Esophagus muscularis mucosa (tissue), 4 donors: ENCODE measurements at regions not wholly inside any gene's neighbourhood (a gene's known extent, or its start where the extent isn't known, plus 50 kb on each side); places are given as distances from the start of the nearest gene placed in this dataset.

Experiments
- DNase-seq: peaks from one replicate; pipeline ENCODE4 v3.0.0-alpha.2; 2017; ENCODE audit errors: extremely low spot score
- H3K27ac ChIP-seq, 4 donors: fragments of 200-600 bp; sonication (generic); replicated peaks in 1 of 4; 1 replicate in 3 of 4; 2 replicates in 1 of 4; pipeline ENCODE4 v1.5.1; 2016 to 2019; ENCODE audit warnings: mild to moderate bottlenecking in 1 of 4
- H3K27me3 ChIP-seq, 4 donors: fragments of 200-600 bp; sonication (generic); one replicate each; pipeline versions ENCODE4 v1.5.1 to v1.6.0; 2016 to 2019
- H3K36me3 ChIP-seq, 4 donors: fragments of 200-600 bp; sonication (generic); one replicate each; pipeline ENCODE4 v1.5.1; 2016 to 2019
- H3K4me1 ChIP-seq, 4 donors: fragments of 200-600 bp; sonication (generic); one replicate each; pipeline ENCODE4 v1.5.1; 2016 to 2019
- H3K4me3 ChIP-seq, 4 donors: fragments of 200-600 bp; sonication (generic); 1 replicate in 2 of 4; 2 replicates in 2 of 4; pipeline ENCODE4 v1.5.1; 2016 to 2019; ENCODE audit warnings: mild to moderate bottlenecking in 4 of 4, moderate library complexity in 1 of 4
- H3K9me3 ChIP-seq, 4 donors: fragments of 200-600 bp; sonication (generic); 1 replicate in 3 of 4; 2 replicates in 1 of 4; pipeline ENCODE4 v1.5.1; 2016 to 2019
- CTCF ChIP-seq, 3 experiments: fragments of 200-600 bp in 2 of 3; fragments of 450-650 bp in 1 of 3; sonication (generic) in 2 of 3; IDR thresholded peaks; one replicate each; pipeline ENCODE4 v1.5.1; 2017 to 2019; ENCODE audit warnings: antibody characterized with exemption in 3 of 3, mild to moderate bottlenecking in 2 of 3, moderate library complexity in 1 of 3
- EP300 ChIP-seq: sonication (generic); formaldehyde crosslinking; IDR thresholded peaks from one replicate; pipeline ENCODE4 v1.6.1; 2017; ENCODE audit warnings: antibody characterized with exemption
- POLR2A ChIP-seq: fragments of 450-650 bp; IDR thresholded peaks from one replicate; pipeline ENCODE4 v1.6.1; 2017; ENCODE audit warnings: antibody characterized with exemption, moderate library complexity, mild to moderate bottlenecking, low read depth
- POLR2AphosphoS5 ChIP-seq, 2 donors: sonication (generic); formaldehyde crosslinking; IDR thresholded peaks; one replicate each; pipeline ENCODE4 v1.6.1; 2017; ENCODE audit warnings: antibody characterized with exemption in 2 of 2
- WGBS: methylation state at CpG from one replicate; pipeline ENCODE4 v1.1.5; 2018; 5-methylcytosine and 5-hydroxymethylcytosine counted together
- intact Hi-C: fragments of 100-400 bp; cut with DNase I; formaldehyde crosslinking; loops from one replicate; pipeline ENCODE4 v1.15.1; 2023

DNA sequence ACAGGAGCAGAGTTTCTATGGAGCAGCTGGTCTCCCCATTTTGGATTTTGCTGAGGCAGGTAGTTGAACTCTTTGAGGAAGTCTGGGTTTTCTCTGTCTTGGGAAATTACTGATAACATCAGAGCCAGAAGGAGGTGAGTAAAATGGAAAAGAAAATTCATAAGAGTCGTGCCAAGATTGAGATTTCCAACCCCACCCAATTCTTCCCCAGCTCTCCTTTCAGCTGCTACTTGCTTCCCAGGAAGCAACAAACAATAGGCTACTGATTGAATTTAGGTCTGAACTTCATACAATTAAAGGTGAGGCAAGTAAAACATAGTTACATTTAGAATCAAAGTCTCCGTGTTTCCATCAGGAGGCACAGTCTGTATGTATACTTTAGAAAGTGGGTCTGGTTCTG lies 54.6 kb upstream of the EOLA2 start:
- Histone ChIP-seq H3K4me3 (no peak overlapping the region), H3K4me1 (no peaks in the 10 kb centered on the region), H3K27ac (no peak overlapping the region), H3K27me3 (no peaks in the 10 kb centered on the region), H3K36me3 (peaks cover 0 to 6% (median 0%) of the 10 kb centered on the region in 4 donors), H3K9me3 (no peaks in the 10 kb centered on the region)
- DNase-seq: no peak
- intact Hi-C loops: no loop called here
- TF ChIP-seq CTCF (IDR thresholded peaks at IDR 0.05) (no peak), EP300 (no peak), POLR2AphosphoS5 (IDR thresholded peaks at IDR 0.05) (no peak), POLR2A (no peak)
- 54% methylated on average over 2 of the region's 2 CpGs for WGBS

DNA sequence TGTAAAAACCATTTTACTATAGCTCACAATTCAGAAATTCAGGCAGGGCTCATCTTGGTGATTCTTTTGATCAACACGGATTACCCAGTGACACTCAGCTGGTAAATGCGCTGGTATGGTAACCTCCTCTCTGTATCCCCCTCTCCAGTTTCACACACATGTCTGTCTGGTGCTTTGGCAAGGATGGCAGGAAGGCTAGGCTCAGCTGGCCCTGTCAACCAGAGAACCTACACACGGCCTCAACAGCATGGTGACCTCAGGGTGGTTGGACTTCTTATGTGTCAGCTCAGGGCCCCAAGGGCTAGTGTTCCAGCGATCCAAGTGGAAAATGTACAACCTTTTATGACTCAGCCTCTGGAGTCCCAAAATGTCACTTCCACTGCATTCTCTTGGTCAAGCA lies 55.7 kb upstream of the EOLA2 start:
- no peak for DNase-seq
- WGBS: 77% methylated on average over 3 of the region's 4 CpGs
- no peak overlapping the region for H3K4me3 ChIP-seq

DNA sequence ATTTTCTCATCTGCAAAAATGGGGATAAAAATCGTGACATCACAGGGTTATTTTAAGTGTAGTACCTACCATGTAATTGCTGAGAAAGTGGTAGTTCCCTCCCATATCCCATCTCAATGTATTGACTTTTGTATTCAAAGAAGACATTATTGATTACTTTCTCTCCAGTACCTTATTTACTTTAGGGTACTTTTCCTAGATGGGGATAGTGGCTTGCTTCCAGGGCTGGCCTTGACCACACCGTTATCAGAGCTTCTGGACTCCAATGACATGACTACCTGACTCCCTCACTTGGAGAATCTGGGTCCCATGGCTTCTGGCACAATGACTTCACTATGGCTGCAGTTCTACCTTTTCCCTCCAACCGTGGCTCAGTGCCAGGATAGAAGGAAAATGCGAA lies 58.2 kb upstream of the EOLA2 start:
- WGBS: 59% methylated on average over 4 of the region's 4 CpGs
- H3K4me3 ChIP-seq: no peak overlapping the region
- H3K27me3 ChIP-seq: no peaks in the 10 kb centered on the region
- H3K36me3 ChIP-seq: peaks cover 0 to 6% (median 0%) of the 10 kb centered on the region in 4 donors
- H3K4me1 ChIP-seq: no peaks in the 10 kb centered on the region
- no peak for DNase-seq
- intact Hi-C loops: no loop called here
- no peak overlapping the region for H3K27ac ChIP-seq
- TF ChIP-seq POLR2A (no peak), POLR2AphosphoS5 (IDR thresholded peaks at IDR 0.05) (no peak), CTCF (IDR thresholded peaks at IDR 0.05) (no peak), EP300 (no peak)
- no peaks in the 10 kb centered on the region for H3K9me3 ChIP-seq

More for the DNA sequence above, 55.7 kb upstream of the EOLA2 start:
- no peak for TF ChIP-seq CTCF (IDR thresholded peaks at IDR 0.05)
- TF ChIP-seq POLR2A: no peak
- TF ChIP-seq EP300: no peak
- no peak for TF ChIP-seq POLR2AphosphoS5 (IDR thresholded peaks at IDR 0.05)
- H3K27ac ChIP-seq: no peak overlapping the region
- intact Hi-C loops: no loop called here
- H3K4me1 ChIP-seq: no peaks in the 10 kb centered on the region
- H3K9me3 ChIP-seq: no peaks in the 10 kb centered on the region
- no peaks in the 10 kb centered on the region for H3K27me3 ChIP-seq
- peaks cover 0 to 6% (median 0%) of the 10 kb centered on the region in 4 donors for H3K36me3 ChIP-seq

DNA sequence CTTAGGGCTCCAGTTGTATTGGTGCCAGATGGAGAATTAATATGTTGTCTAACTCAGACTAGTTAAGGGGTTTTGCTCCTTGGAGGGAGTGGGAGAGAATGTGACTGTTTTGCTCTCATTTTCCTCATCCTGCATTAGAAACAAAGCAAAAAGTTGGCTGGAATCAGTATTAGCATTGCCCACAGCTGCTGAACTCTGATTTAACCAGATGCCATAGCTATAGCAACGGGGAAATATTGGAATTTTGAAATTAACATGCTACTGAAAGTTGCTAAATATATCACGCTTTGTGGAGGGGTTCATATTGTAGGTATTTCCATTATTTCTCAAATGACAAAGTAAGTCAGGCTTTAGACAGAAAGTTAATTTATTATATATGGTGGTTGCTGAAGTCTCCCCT lies 66.7 kb upstream of the EOLA2 start:
- Histone ChIP-seq H3K4me3 (no peak overlapping the region), H3K27me3 (no peaks in the 10 kb centered on the region), H3K4me1 (no peaks in the 10 kb centered on the region), H3K9me3 (no peaks in the 10 kb centered on the region), H3K36me3 (no peaks in the 10 kb centered on the region), H3K27ac (no peak overlapping the region)
- intact Hi-C loops: no loop called here
- 42% methylated on average over 2 of the region's 2 CpGs for WGBS
- no peak for DNase-seq
- TF ChIP-seq EP300 (no peak), CTCF (IDR thresholded peaks at IDR 0.05) (no peak), POLR2A (no peak), POLR2AphosphoS5 (IDR thresholded peaks at IDR 0.05) (no peak)

GRCh38 chrX:150007356-150007755 lies 69.1 kb upstream of the EOLA2 start:
- Histone ChIP-seq H3K27me3 (no peaks in the 10 kb centered on the region), H3K4me3 (no peak overlapping the region), H3K27ac (no peak overlapping the region), H3K9me3 (no peaks in the 10 kb centered on the region), H3K36me3 (no peaks in the 10 kb centered on the region), H3K4me1 (no peaks in the 10 kb centered on the region)
- DNase-seq: no peak
- 63% methylated on average over 2 of the region's 2 CpGs for WGBS
- intact Hi-C loops: no loop called here
- TF ChIP-seq EP300: no peak
- no peak for TF ChIP-seq POLR2A
- no peak for TF ChIP-seq POLR2AphosphoS5 (IDR thresholded peaks at IDR 0.05)
- no peak for TF ChIP-seq CTCF (IDR thresholded peaks at IDR 0.05)
